Thoracic aorta (tissue), 2 donors: ENCODE measurements at regions not wholly inside any gene's neighbourhood (a gene's known extent, or its start where the extent isn't known, plus 50 kb on each side); places are given as distances from the start of the nearest gene placed in this dataset.

Experiments used
- ATAC-seq: fragments of 150-250 bp; one replicate; pipeline ENCODE4 v1.8.0; 2017; ENCODE audit warnings: low read depth; ENCODE audit not compliant: insufficient number of reproducible peaks, low FRiP score
- DNase-seq: peaks from one replicate; pipeline ENCODE4 v3.0.0-alpha.2; 2020; ENCODE audit warnings: low spot score
- H3K27ac ChIP-seq, 2 donors: fragments of 200-600 bp; sonication (generic); 1 replicate in 1 of 2; 2 replicates in 1 of 2; pipeline ENCODE4 v1.5.1; 2016; ENCODE audit warnings: mild to moderate bottlenecking in 2 of 2, moderate library complexity in 2 of 2
- H3K27me3 ChIP-seq: fragments of 200-600 bp; sonication (generic); replicated peaks from 2 replicates; pipeline ENCODE4 v1.6.0; 2016; ENCODE audit warnings: mild to moderate bottlenecking; ENCODE audit not compliant: insufficient read depth
- H3K36me3 ChIP-seq: fragments of 200-600 bp; sonication (generic); one replicate; pipeline ENCODE4 v1.5.1; 2016
- H3K4me1 ChIP-seq, 2 donors: fragments of 200-600 bp; sonication (generic); 1 replicate in 1 of 2; 2 replicates in 1 of 2; pipeline versions ENCODE4 v1.5.1 to v1.6.0; 2016; ENCODE audit warnings: low read depth in 2 of 2, mild to moderate bottlenecking in 1 of 2; ENCODE audit not compliant: control insufficient read depth in 1 of 2
- H3K4me3 ChIP-seq: fragments of 200-600 bp; sonication (generic); 2 replicates; pipeline ENCODE4 v1.5.1; 2016; ENCODE audit warnings: mild to moderate bottlenecking
- H3K9me3 ChIP-seq: fragments of 200-600 bp; sonication (generic); 2 replicates; pipeline ENCODE4 v1.5.1; 2016
- TF ChIP-seq, protein P1 (sequence below): fragments of 200-600 bp; sonication (generic); IDR thresholded peaks from one replicate; pipeline ENCODE4 v1.5.1; 2019; ENCODE audit warnings: antibody characterized with exemption

DNA sequence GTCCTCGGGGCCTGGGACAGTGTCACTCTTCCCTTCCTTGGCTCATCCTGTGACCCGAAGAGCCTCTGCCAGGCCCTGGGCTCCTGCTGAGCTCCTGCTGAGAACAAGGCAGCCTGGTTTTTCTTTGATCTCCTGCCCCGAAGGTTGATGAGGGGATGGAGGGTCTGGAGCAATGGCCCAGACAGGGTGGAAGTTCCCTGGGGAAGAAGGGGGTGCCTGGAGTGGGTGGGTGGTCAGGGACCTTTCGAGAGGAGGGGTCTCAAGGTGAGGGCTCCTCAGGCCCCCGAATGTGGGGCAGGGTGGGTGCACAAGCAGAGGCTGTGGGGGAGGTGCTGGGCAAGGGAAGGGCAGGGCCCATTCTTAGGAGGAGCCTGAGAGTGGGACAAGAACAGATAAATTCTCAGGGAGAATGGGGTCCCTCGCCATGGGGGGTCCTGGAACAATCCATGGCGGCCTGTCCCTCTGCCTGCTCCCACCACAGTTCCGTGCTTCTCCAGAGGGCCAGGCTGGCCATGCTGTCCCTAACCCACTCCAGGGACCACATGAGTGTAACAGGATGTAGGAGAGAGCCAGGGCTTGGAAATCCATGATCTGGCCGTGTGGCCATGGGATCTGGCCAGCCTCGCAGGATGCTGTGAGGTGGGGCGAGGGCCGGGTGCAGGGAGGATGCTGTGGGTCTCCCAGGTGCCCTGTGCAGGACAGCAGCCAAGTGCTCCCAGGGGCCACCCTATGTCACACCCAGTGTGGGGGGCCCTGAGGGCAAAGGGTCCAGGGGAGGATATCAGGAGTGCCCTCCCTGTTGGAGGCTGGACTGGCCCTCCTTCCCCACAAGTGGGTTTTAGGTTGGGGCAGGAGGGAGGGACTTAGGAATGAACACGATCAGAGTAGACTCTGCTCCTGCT, 128.5 kb upstream of the LPCAT1 start:
- Histone ChIP-seq H3K4me1 (no peaks in the 10 kb centered on the region), H3K27me3 (no peaks in the 10 kb centered on the region), H3K36me3 (no peaks in the 10 kb centered on the region), H3K4me3 (no peak overlapping the region), H3K27ac (no peak overlapping the region), H3K9me3 (no peaks in the 10 kb centered on the region)
- ATAC-seq (no peak), DNase-seq (no peak)
- TF ChIP-seq, protein P1, sequence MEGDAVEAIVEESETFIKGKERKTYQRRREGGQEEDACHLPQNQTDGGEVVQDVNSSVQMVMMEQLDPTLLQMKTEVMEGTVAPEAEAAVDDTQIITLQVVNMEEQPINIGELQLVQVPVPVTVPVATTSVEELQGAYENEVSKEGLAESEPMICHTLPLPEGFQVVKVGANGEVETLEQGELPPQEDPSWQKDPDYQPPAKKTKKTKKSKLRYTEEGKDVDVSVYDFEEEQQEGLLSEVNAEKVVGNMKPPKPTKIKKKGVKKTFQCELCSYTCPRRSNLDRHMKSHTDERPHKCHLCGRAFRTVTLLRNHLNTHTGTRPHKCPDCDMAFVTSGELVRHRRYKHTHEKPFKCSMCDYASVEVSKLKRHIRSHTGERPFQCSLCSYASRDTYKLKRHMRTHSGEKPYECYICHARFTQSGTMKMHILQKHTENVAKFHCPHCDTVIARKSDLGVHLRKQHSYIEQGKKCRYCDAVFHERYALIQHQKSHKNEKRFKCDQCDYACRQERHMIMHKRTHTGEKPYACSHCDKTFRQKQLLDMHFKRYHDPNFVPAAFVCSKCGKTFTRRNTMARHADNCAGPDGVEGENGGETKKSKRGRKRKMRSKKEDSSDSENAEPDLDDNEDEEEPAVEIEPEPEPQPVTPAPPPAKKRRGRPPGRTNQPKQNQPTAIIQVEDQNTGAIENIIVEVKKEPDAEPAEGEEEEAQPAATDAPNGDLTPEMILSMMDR, result no peak

DNA sequence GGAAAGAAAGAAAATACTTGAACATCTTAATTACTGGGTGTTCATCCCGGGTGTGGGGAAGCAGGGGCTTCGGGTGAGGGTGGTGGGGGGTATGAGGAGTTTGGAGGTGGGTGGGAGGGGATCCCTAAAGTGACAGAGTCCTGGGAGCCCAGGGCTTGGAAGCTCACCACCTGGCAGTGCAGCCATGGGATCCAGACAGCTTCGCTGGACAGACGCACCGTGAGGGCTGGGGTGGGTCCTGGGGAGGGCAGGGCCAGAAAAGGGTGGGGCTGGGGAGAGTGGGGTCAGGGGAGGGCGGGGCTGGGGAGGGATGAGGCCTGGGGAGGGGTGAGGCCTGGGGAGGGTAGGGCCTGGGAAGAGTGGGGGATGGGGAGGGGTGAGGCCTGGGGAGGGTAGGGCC, 127.5 kb upstream of the LPCAT1 start:
- no peaks in the 10 kb centered on the region for H3K4me1 ChIP-seq
- H3K4me3 ChIP-seq, result no peak overlapping the region
- DNase-seq, result no peak
- H3K36me3 ChIP-seq, result no peaks in the 10 kb centered on the region
- TF ChIP-seq, protein P1, result no peak
- no peaks in the 10 kb centered on the region for H3K9me3 ChIP-seq
- H3K27me3 ChIP-seq, result no peaks in the 10 kb centered on the region
- H3K27ac ChIP-seq, result no peak overlapping the region
- ATAC-seq, result no peak

DNA sequence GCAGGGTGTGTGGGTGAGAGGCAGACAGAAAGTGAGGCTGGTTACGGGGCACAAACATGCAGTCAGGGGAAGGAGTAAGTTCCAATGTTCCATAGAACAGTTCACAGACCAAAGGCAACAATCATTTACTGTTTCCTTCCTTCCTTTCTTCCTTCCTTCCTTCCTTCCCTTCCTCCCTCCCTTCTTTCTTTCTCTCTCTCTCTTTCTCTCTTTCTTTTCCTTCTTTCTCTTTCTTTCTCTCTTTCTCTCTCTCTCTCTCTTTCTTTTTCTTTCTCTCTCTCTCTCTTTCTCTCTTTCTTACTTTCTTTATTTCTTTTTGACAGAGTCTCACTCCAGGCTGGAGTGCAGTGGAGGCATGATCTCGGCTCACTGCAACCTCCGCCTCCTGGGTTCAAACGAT, 125.8 kb upstream of the LPCAT1 start:
- Histone ChIP-seq H3K27me3 (no peaks in the 10 kb centered on the region), H3K27ac (no peak overlapping the region), H3K36me3 (no peaks in the 10 kb centered on the region), H3K4me3 (no peak overlapping the region), H3K4me1 (peaks cover 3 to 4% of the 10 kb centered on the region in 2 donors), H3K9me3 (no peaks in the 10 kb centered on the region)
- TF ChIP-seq, protein P1, result no peak
- ATAC-seq (no peak), DNase-seq (no peak)

DNA sequence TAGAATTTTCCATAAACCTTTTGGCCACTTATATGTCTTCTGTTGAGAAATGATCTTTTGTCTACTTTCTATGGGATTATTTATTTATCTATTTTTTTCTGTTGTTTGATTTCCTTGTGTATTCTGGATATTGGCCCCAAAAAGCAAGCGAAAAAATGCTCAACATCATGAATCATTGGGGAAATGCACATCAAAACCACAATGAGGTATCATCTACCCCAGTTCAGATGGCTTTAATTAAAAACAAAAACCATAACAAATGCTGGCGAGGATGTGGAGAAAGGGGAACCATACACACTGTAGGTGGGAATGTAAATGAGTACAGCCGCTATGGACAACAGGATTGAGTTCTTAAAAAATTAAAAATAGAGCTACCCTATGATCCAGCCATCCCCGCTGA, 125.0 kb upstream of the LPCAT1 start:
- H3K27ac ChIP-seq, result no peak overlapping the region
- H3K27me3 ChIP-seq, result no peaks in the 10 kb centered on the region
- TF ChIP-seq, protein P1, result no peak
- ATAC-seq (no peak), DNase-seq (no peak)
- no peaks in the 10 kb centered on the region for H3K36me3 ChIP-seq
- no peak overlapping the region for H3K4me3 ChIP-seq
- no peaks in the 10 kb centered on the region for H3K9me3 ChIP-seq
- peaks cover 3 to 4% of the 10 kb centered on the region in 2 donors for H3K4me1 ChIP-seq

DNA sequence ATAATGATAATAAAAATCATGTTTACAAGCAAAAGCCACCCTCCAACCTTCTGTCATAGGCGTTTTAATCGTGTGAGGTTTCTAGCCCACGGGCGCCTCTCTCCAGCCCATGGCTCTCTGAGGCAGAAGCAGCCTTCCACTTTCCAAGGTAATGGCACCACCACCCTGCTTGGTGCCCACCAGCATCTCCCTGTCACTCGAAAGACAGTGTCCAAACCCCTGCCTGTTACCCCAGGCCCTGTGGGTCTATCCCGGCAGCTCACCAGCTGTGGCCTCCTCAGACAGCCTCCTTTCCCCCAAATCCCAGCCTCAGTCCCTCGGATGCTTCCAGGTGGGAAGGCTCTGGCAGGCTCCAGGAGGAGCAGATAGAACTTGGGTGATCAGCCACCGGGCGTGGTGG, 123.8 kb upstream of the LPCAT1 start:
- no peak for ATAC-seq

More for the DNA sequence above, 123.8 kb upstream of the LPCAT1 start:
- no peak overlapping the region for H3K4me3 ChIP-seq
- H3K27ac ChIP-seq, result no peak overlapping the region
- H3K27me3 ChIP-seq, result no peaks in the 10 kb centered on the region
- no peaks in the 10 kb centered on the region for H3K36me3 ChIP-seq
- TF ChIP-seq, protein P1, result no peak
- no peak for DNase-seq
- H3K9me3 ChIP-seq, result no peaks in the 10 kb centered on the region
- H3K4me1 ChIP-seq, result peaks cover 3 to 4% of the 10 kb centered on the region in 2 donors
